ENCODE measurements at regions not wholly inside any gene's neighbourhood (a gene's known extent, or its start where the extent isn't known, plus 50 kb on each side); places are given as distances from the start of the nearest gene placed in this dataset.

DNA sequence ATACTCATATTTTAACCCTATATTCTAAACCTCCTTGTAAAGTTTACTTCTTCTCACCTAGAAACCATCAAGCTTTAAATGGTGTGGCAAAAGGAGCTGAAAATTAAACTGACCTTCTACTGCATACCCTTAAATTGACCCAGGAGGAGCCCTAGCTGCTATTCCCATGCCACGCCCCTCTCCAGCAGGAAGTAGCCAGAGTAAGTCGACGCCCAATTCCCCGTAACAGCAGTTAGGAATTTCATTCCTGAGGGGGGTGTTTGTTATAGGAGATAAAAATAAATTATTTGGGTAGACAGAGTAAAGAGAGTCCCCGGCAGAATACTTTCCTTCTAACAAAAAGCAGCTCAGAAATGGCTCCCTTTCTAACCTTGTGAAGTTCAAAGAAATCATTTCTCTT, 111.8 kb upstream of the FAM174A start:
- TF ChIP-seq POLR2AphosphoS5 (IDR thresholded peaks at IDR 0.05; ENCODE audit: low read depth, low read length) (no peak), POLR2A (IDR thresholded peaks at IDR 0.05; ENCODE audit: low read depth, low read length) (no peak)
